SU-DHL-6 (cell line): ENCODE measurements at regions not wholly inside any gene's neighbourhood (a gene's known extent, or its start where the extent isn't known, plus 50 kb on each side); places are given as distances from the start of the nearest gene placed in this dataset.

Source experiments
- H2AFZ ChIP-seq: fragments of 200-600 bp; sonication (generic); 2 replicates; pipeline ENCODE4 v1.6.1; 2014; ENCODE audit warnings: low read depth, mild to moderate bottlenecking, moderate library complexity, mixed read lengths, antibody characterized with exemption, low read length; ENCODE audit not compliant: severe bottlenecking
- H3F3A ChIP-seq: fragments of 200-600 bp; shearing (Covaris generic); 2 replicates; pipeline ENCODE4 v1.6.0; 2016; ENCODE audit warnings: antibody characterized with exemption, mild to moderate bottlenecking; ENCODE audit not compliant: insufficient read depth
- H3K27ac ChIP-seq: fragments of 200-600 bp; sonication (generic); 2 replicates; pipeline ENCODE4 v1.5.1; 2016; ENCODE audit warnings: low read depth, mild to moderate bottlenecking, low read length, moderate library complexity, mixed read lengths
- H3K27me3 ChIP-seq: fragments of 200-600 bp; sonication (generic), shearing (Covaris generic); 2 replicates; pipeline ENCODE4 v1.6.0; 2014; ENCODE audit warnings: mild to moderate bottlenecking, low read length
- H3K36me3 ChIP-seq: fragments of 200-600 bp; sonication (generic); 2 replicates; pipeline ENCODE4 v1.6.1; 2014; ENCODE audit warnings: mild to moderate bottlenecking, low read length, mixed read lengths
- H3K4me2 ChIP-seq: fragments of 300-600, 200-600 bp; shearing (Covaris generic), sonication (generic); 2 replicates; pipeline ENCODE4 v1.6.0; 2014; ENCODE audit warnings: low read length, low read depth, mild to moderate bottlenecking; ENCODE audit not compliant: poor library complexity, severe bottlenecking
- H3K4me3 ChIP-seq: fragments of 200-600 bp; sonication (generic); 2 replicates; pipeline ENCODE4 v1.5.1; 2014; ENCODE audit warnings: antibody characterized with exemption, low read length, mild to moderate bottlenecking, mixed read lengths; ENCODE audit not compliant: insufficient read depth, poor library complexity, severe bottlenecking
- H3K79me2 ChIP-seq: fragments of 200-600 bp; sonication (generic); 2 replicates; pipeline ENCODE4 v1.6.1; 2014; ENCODE audit warnings: mild to moderate bottlenecking, low read length, moderate library complexity; ENCODE audit not compliant: insufficient read depth
- H3K9ac ChIP-seq: fragments of 200-600 bp; sonication (generic); 2 replicates; pipeline ENCODE4 v1.7.0; 2014; ENCODE audit warnings: mild to moderate bottlenecking, low read length
- H3K9me2 ChIP-seq: fragments of 200-600 bp; sonication (generic); replicated peaks from 2 replicates; pipeline ENCODE4 v1.6.1; 2014; ENCODE audit warnings: low read length; ENCODE audit not compliant: insufficient read depth
- H3K9me3 ChIP-seq: fragments of 200-600 bp; sonication (generic); 2 replicates; pipeline ENCODE4 v1.6.1; 2014; ENCODE audit warnings: low read length, mixed read lengths; ENCODE audit not compliant: insufficient read depth
- H4K20me1 ChIP-seq: fragments of 200-600 bp; sonication (generic); 2 replicates; pipeline ENCODE4 v1.6.1; 2014; ENCODE audit warnings: low read depth, mild to moderate bottlenecking, antibody characterized with exemption, low read length, moderate library complexity, mixed read lengths
- CTCF ChIP-seq: fragments of 200-600 bp; sonication (generic); IDR thresholded peaks from one replicate; pipeline ENCODE4 v1.5.1; 2017; ENCODE audit warnings: antibody characterized with exemption, mild to moderate bottlenecking, low read length, moderate library complexity; ENCODE audit not compliant: insufficient read depth, poor library complexity, severe bottlenecking
- EZH2phosphoT487 ChIP-seq: fragments of 200-600 bp; sonication (generic), shearing (Covaris generic); conservative IDR thresholded peaks from 2 replicates; pipeline ENCODE4 v1.6.1; 2018; ENCODE audit warnings: mild to moderate bottlenecking, antibody characterized with exemption, low read length, moderate library complexity, mixed read lengths

- TF ChIP-seq EZH2phosphoT487 (no peak), CTCF (no peak)
- Histone ChIP-seq H3K9me3 (no peaks in the 10 kb centered on the region), H3K4me3 (no peak overlapping the region), H3K9ac (no peak overlapping the region), H3K79me2 (no peaks in the 10 kb centered on the region), H2AFZ (no peak overlapping the region), H3K4me2 (no peak overlapping the region), H4K20me1 (no peaks in the 10 kb centered on the region), H3K27ac (no peak overlapping the region), H3K27me3 (no peaks in the 10 kb centered on the region), H3F3A (no peaks in the 10 kb centered on the region), H3K36me3 (no peaks in the 10 kb centered on the region), H3K9me2 (no peaks in the 10 kb centered on the region)
Observed at GRCh38 chr9:13377171-13377925, 97.9 kb upstream of the MPDZ start.

- no peaks in the 10 kb centered on the region for H3K36me3 ChIP-seq
- H4K20me1 ChIP-seq: no peaks in the 10 kb centered on the region
- no peaks in the 10 kb centered on the region for H3K79me2 ChIP-seq
- TF ChIP-seq EZH2phosphoT487 (no peak), CTCF (no peak)
- H3F3A ChIP-seq: no peaks in the 10 kb centered on the region
- no peaks in the 10 kb centered on the region for H3K9me3 ChIP-seq
- H3K27me3 ChIP-seq: no peaks in the 10 kb centered on the region
- H3K4me2 ChIP-seq: no peak overlapping the region
- no peaks in the 10 kb centered on the region for H3K9me2 ChIP-seq
- no peak overlapping the region for H3K27ac ChIP-seq
- H3K4me3 ChIP-seq: no peak overlapping the region
- H2AFZ ChIP-seq: no peak overlapping the region
- no peak overlapping the region for H3K9ac ChIP-seq
Observed at GRCh38 chr9:13372510-13372909, 93.0 kb upstream of the MPDZ start.

GRCh38 chr9:13369431-13369830 is 89.9 kb upstream of the MPDZ start:
- Histone ChIP-seq H3K4me2 (no peak overlapping the region), H3K4me3 (no peak overlapping the region), H3K9me3 (no peaks in the 10 kb centered on the region), H3K27ac (no peak overlapping the region), H4K20me1 (no peaks in the 10 kb centered on the region), H3F3A (no peaks in the 10 kb centered on the region), H3K9ac (no peak overlapping the region), H2AFZ (no peak overlapping the region), H3K36me3 (no peaks in the 10 kb centered on the region), H3K79me2 (no peaks in the 10 kb centered on the region), H3K9me2 (no peaks in the 10 kb centered on the region), H3K27me3 (no peaks in the 10 kb centered on the region)
- TF ChIP-seq CTCF (no peak), EZH2phosphoT487 (no peak)
